H1 (cell line): ENCODE measurements at regions not wholly inside any gene's neighbourhood (a gene's known extent, or its start where the extent isn't known, plus 50 kb on each side); places are given as distances from the start of the nearest gene placed in this dataset.

ENCODE experiments used
- CTCF ChIA-PET: fragments of 300-600 bp; sonication (Branson Sonifier 250); formaldehyde crosslinking; loops from one replicate; lab custom pipeline; 2021; ENCODE audit not compliant: partially characterized antibody; lab: Charles Lee
- POLR2A ChIA-PET: fragments of 300-600 bp; sonication (Branson Sonifier 250); formaldehyde crosslinking; loops from one replicate; lab custom pipeline; 2021; ENCODE audit warnings: inconsistent platforms; ENCODE audit not compliant: partially characterized antibody; lab: Charles Lee
- DNase-seq, 2 experiments: peaks; one replicate each; pipeline versions ENCODE4 v3.0.0 to v3.0.0-alpha.2; 2010 to 2022; ENCODE audit warnings: low spot score in 2 of 2, low read depth in 1 of 2, mixed read lengths in 1 of 2
- FAIRE-seq: peaks from 2 replicates; lab custom pipeline; 2011; peaks lifted over from hg19 to GRCh38; lab: Jason Lieb, UNC
- H2AFZ ChIP-seq: 2 replicates; pipeline ENCODE4 v1.8.1; 2012; ENCODE audit warnings: low read length, inconsistent platforms
- H2AK5ac ChIP-seq: 2 replicates; pipeline ENCODE4 v1.6.1; 2013; ENCODE audit warnings: low read depth, low read length
- H2BK120ac ChIP-seq: replicated peaks from 2 replicates; pipeline ENCODE3; 2013; ENCODE audit warnings: low read depth, low read length, inconsistent platforms
- H2BK12ac ChIP-seq: 2 replicates; pipeline ENCODE4 v1.6.1; 2013; ENCODE audit warnings: low read depth, low read length
- H2BK15ac ChIP-seq: 2 replicates; pipeline ENCODE4 v1.6.1; 2013; ENCODE audit warnings: low read length
- H2BK20ac ChIP-seq: 2 replicates; pipeline ENCODE4 v1.6.1; 2013; ENCODE audit warnings: low read length
- H2BK5ac ChIP-seq: 2 replicates; pipeline ENCODE4 v1.6.1; 2013; ENCODE audit warnings: low read depth, low read length
- H3K14ac ChIP-seq: 2 replicates; pipeline ENCODE4 v1.6.1; 2013; ENCODE audit warnings: inconsistent platforms; ENCODE audit not compliant: insufficient read length
- H3K18ac ChIP-seq: 2 replicates; pipeline ENCODE4 v1.6.1; 2013; ENCODE audit warnings: low read length; ENCODE audit errors: extremely low read depth
- H3K23ac ChIP-seq: 2 replicates; pipeline ENCODE4 v1.6.1; 2013; ENCODE audit warnings: inconsistent platforms; ENCODE audit not compliant: insufficient read length
- H3K23me2 ChIP-seq: 2 replicates; pipeline ENCODE4 v1.6.1; 2013; ENCODE audit warnings: low read depth, low read length
- H3K27ac ChIP-seq: 2 replicates; pipeline ENCODE4 v1.6.1; 2011; ENCODE audit warnings: low read depth, low read length, inconsistent platforms
- H3K27me3 ChIP-seq, 4 experiments: replicated peaks in 1 of 4; 1 replicate in 1 of 4; 2 replicates in 3 of 4; pipeline versions ENCODE4 v1.6.1 to v1.8.1; 2011 to 2013; ENCODE audit warnings: low read length in 3 of 4, mild to moderate bottlenecking in 3 of 4, inconsistent platforms in 2 of 4, mixed read lengths in 2 of 4, moderate library complexity in 1 of 4; ENCODE audit not compliant: control insufficient read depth in 3 of 4, insufficient read depth in 3 of 4; ENCODE audit errors: extremely low read depth in 1 of 4
- H3K36me3 ChIP-seq, 4 experiments: 2 replicates each; pipeline versions ENCODE4 v1.6.1 to v1.8.1; 2011 to 2013; ENCODE audit warnings: mild to moderate bottlenecking in 4 of 4, low read length in 3 of 4, moderate library complexity in 2 of 4, control low read depth in 1 of 4, inconsistent platforms in 1 of 4; ENCODE audit not compliant: insufficient read depth in 4 of 4, control insufficient read depth in 2 of 4
- H3K4ac ChIP-seq: replicated peaks from 2 replicates; pipeline ENCODE3; 2013; ENCODE audit warnings: low read length, low read depth, mixed read lengths, inconsistent platforms; ENCODE audit not compliant: insufficient read length
- H3K4me1 ChIP-seq, 4 experiments: replicated peaks in 1 of 4; 1 replicate in 1 of 4; 2 replicates in 3 of 4; pipeline versions ENCODE4 v1.6.1 to v1.8.1; 2011 to 2013; ENCODE audit warnings: low read length in 3 of 4, inconsistent platforms in 2 of 4, mixed read lengths in 1 of 4; ENCODE audit not compliant: insufficient read depth in 4 of 4, control insufficient read depth in 3 of 4
- H3K4me2 ChIP-seq, 2 experiments: 2 replicates each; pipeline versions ENCODE4 v1.6.1 to v1.8.1; 2011 to 2013; ENCODE audit warnings: low read depth in 2 of 2, low read length in 2 of 2, control low read depth in 1 of 2, inconsistent platforms in 1 of 2, mild to moderate bottlenecking in 1 of 2; ENCODE audit not compliant: insufficient read depth in 1 of 2
- H3K4me3 ChIP-seq, 4 experiments: fragments of 200-600, 300-600 bp in 1 of 4; sonication (generic), shearing (Covaris generic), sonication (Bioruptor Twin) in 1 of 4; 2 replicates each; pipeline versions ENCODE4 v1.5.1 to v1.8.1; 2011 to 2016; ENCODE audit warnings: low read length in 4 of 4, low read depth in 3 of 4, control low read depth in 2 of 4, inconsistent platforms in 2 of 4, mild to moderate bottlenecking in 2 of 4, mixed read lengths in 1 of 4, moderate library complexity in 1 of 4; ENCODE audit not compliant: insufficient read depth in 2 of 4; ENCODE audit errors: extremely low read depth in 1 of 4
- H3K56ac ChIP-seq: replicated peaks from 2 replicates; pipeline ENCODE3; 2013; ENCODE audit warnings: low read depth, mild to moderate bottlenecking, mixed read lengths, low read length, inconsistent platforms; ENCODE audit not compliant: insufficient read length
- H3K79me1 ChIP-seq: 2 replicates; pipeline ENCODE4 v1.6.1; 2013; ENCODE audit warnings: low read depth, low read length, control low read depth
- H3K79me2 ChIP-seq, 2 experiments: 2 replicates each; pipeline versions ENCODE4 v1.6.1 to v1.8.1; 2012 to 2013; ENCODE audit warnings: low read length in 2 of 2, mild to moderate bottlenecking in 2 of 2, inconsistent platforms in 1 of 2; ENCODE audit not compliant: insufficient read depth in 2 of 2, control insufficient read depth in 1 of 2
- H3K9ac ChIP-seq, 4 experiments: replicated peaks in 1 of 4; 1 replicate in 1 of 4; 2 replicates in 3 of 4; pipeline versions ENCODE4 v1.6.1 to v1.8.1; 2011 to 2013; ENCODE audit warnings: low read depth in 3 of 4, low read length in 3 of 4, control low read depth in 2 of 4, mild to moderate bottlenecking in 2 of 4, moderate library complexity in 2 of 4, inconsistent platforms in 1 of 4; ENCODE audit errors: extremely low read depth in 1 of 4
- H3K9me3 ChIP-seq, 2 experiments: 2 replicates each; pipeline versions ENCODE4 v1.6.1 to v1.8.1; 2012 to 2013; ENCODE audit warnings: mild to moderate bottlenecking in 2 of 2, moderate library complexity in 2 of 2, control low read depth in 1 of 2, inconsistent platforms in 1 of 2, low read depth in 1 of 2, low read length in 1 of 2, mixed read lengths in 1 of 2; ENCODE audit not compliant: insufficient read depth in 2 of 2
- H4K20me1 ChIP-seq, 2 experiments: replicated peaks in 1 of 2; 2 replicates each; pipeline versions ENCODE3 to v1.8.1; 2011 to 2013; ENCODE audit warnings: inconsistent platforms in 2 of 2, low read length in 2 of 2, mild to moderate bottlenecking in 1 of 2; ENCODE audit not compliant: insufficient read depth in 2 of 2, control insufficient read depth in 1 of 2
- H4K5ac ChIP-seq: 2 replicates; pipeline ENCODE4 v1.6.1; 2013; ENCODE audit warnings: low read length, low read depth, mixed read lengths, inconsistent platforms; ENCODE audit not compliant: insufficient read length
- H4K8ac ChIP-seq: 2 replicates; pipeline ENCODE4 v1.8.0; 2013; ENCODE audit warnings: mild to moderate bottlenecking, moderate library complexity, low read length, inconsistent platforms; ENCODE audit not compliant: insufficient read depth; ENCODE audit errors: extremely low read depth
- H4K91ac ChIP-seq: replicated peaks from 2 replicates; pipeline ENCODE3; 2013; ENCODE audit warnings: low read length, mixed read lengths, inconsistent platforms; ENCODE audit not compliant: insufficient read length
- BCL11A ChIP-seq, 2 experiments: IDR thresholded peaks; one replicate each; pipeline ENCODE4 v1.6.1; 2011; ENCODE audit warnings: low read depth in 2 of 2, low read length in 2 of 2, mild to moderate bottlenecking in 2 of 2
- EP300 ChIP-seq, 2 experiments: IDR thresholded peaks; 1 replicate in 1 of 2; 2 replicates in 1 of 2; pipeline ENCODE4 v1.6.1; 2011 to 2012; ENCODE audit warnings: low read depth in 2 of 2, low read length in 2 of 2, mild to moderate bottlenecking in 2 of 2, borderline replicate concordance in 1 of 2, inconsistent platforms in 1 of 2, moderate library complexity in 1 of 2
- GTF2F1 ChIP-seq: IDR thresholded peaks from 2 replicates; pipeline ENCODE4 v1.6.1; 2012; ENCODE audit warnings: low read depth, low read length, improper control_type of control experiment, borderline replicate concordance
- JUN ChIP-seq: IDR thresholded peaks from 2 replicates; pipeline ENCODE4 v1.6.1; 2011; ENCODE audit warnings: low read depth, mild to moderate bottlenecking, improper control_type of control experiment, low read length
- KDM4A ChIP-seq: IDR thresholded peaks from one replicate; pipeline ENCODE4 v1.7.1; 2012; ENCODE audit warnings: low read depth, mild to moderate bottlenecking, moderate library complexity, low read length, inconsistent platforms; ENCODE audit not compliant: severe bottlenecking
- MAFK ChIP-seq: IDR thresholded peaks from 2 replicates; pipeline ENCODE4 v1.6.1; 2012; ENCODE audit warnings: low read depth, mild to moderate bottlenecking, improper control_type of control experiment, low read length
- PHF8 ChIP-seq: fragments of 200-600 bp; sonication (generic); conservative IDR thresholded peaks from 2 replicates; pipeline ENCODE4 v1.7.1; 2012; ENCODE audit warnings: low read depth, mild to moderate bottlenecking, inconsistent platforms, low read length, moderate library complexity
- POU5F1 ChIP-seq: IDR thresholded peaks from 2 replicates; pipeline ENCODE4 v1.6.1; 2011; ENCODE audit warnings: low read depth, mild to moderate bottlenecking, low read length, moderate library complexity
- RFX5 ChIP-seq: IDR thresholded peaks from 2 replicates; pipeline ENCODE4 v1.6.1; 2011; ENCODE audit warnings: low read depth, low read length, improper control_type of control experiment, borderline replicate concordance
- SUZ12 ChIP-seq: fragments of 200-600 bp; sonication (generic); IDR thresholded peaks from 2 replicates; pipeline ENCODE4 v1.6.1; 2012; ENCODE audit warnings: mild to moderate bottlenecking, inconsistent platforms, low read length, moderate library complexity, mixed read lengths
- TCF12 ChIP-seq: IDR thresholded peaks from 2 replicates; pipeline ENCODE4 v1.6.1; 2011; ENCODE audit warnings: low read depth, mild to moderate bottlenecking, low read length
- WGBS, 2 experiments: shearing (Covaris generic) in 1 of 2; methylation state at CpG; one replicate each; pipeline versions ENCODE4 v1.1.6 to v1.1.7; 2013 to 2015; ENCODE audit warnings: low lambda C conversion rate in 2 of 2, mixed read lengths in 2 of 2, inconsistent platforms in 1 of 2, low coverage in 1 of 2, missing lambda C conversion rate in 1 of 2; ENCODE audit not compliant: insufficient replicate concordance in 2 of 2, insufficient coverage in 1 of 2, insufficient read length in 1 of 2; ENCODE audit errors: extremely low coverage in 1 of 2, missing lambda C conversion rate in 1 of 2; 5-methylcytosine and 5-hydroxymethylcytosine counted together
- TF ChIP-seq, protein P1 (sequence below), 3 experiments: IDR thresholded peaks; 1 replicate in 2 of 3; 2 replicates in 1 of 3; pipeline versions ENCODE4 v1.5.1 to v1.6.1; 2011; ENCODE audit warnings: low read length in 3 of 3, mild to moderate bottlenecking in 3 of 3, inconsistent platforms in 2 of 3, low read depth in 1 of 3, moderate library complexity in 1 of 3; ENCODE audit not compliant: insufficient read depth in 1 of 3; ENCODE audit errors: control extremely low read depth in 1 of 3

DNA sequence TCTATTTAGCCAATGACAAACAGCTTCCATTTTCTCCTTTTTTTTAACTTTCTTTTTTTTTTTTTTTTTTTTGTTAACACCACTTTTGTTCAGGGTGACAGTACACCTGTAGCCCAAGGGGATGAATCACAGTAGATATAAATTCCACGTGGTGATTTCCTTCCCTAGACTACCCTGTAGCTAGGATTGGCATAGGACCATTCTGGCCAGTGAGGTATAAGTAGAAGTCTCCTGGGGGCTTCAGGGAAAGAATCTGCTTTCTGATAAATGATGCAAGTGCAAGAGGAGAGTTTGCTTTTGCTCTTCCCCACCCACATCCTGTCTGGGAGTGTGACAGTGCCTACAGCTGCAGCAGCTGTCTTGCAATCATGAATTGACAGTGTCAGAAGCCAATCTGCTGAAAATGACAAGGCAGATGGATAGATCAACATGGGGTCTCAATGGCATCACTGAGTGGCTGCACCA lies 63.2 kb upstream of the TOMM7 start:
- TF ChIP-seq RFX5 (no peak), GTF2F1 (no peak), PHF8 (no peak), SUZ12 (no peak), BCL11A (IDR thresholded peaks at IDR 0.05; ENCODE audit: low read depth in 2 of 2, low read length in 2 of 2) (no peak), EP300 (IDR thresholded peaks at IDR 0.05; ENCODE audit: borderline replicate concordance in 1 of 2, low read depth in 2 of 2, low read length in 2 of 2) (no peak), JUN (no peak), TCF12 (no peak), KDM4A (no peak), POU5F1 (no peak), MAFK (no peak)
- TF ChIP-seq, protein P1, sequence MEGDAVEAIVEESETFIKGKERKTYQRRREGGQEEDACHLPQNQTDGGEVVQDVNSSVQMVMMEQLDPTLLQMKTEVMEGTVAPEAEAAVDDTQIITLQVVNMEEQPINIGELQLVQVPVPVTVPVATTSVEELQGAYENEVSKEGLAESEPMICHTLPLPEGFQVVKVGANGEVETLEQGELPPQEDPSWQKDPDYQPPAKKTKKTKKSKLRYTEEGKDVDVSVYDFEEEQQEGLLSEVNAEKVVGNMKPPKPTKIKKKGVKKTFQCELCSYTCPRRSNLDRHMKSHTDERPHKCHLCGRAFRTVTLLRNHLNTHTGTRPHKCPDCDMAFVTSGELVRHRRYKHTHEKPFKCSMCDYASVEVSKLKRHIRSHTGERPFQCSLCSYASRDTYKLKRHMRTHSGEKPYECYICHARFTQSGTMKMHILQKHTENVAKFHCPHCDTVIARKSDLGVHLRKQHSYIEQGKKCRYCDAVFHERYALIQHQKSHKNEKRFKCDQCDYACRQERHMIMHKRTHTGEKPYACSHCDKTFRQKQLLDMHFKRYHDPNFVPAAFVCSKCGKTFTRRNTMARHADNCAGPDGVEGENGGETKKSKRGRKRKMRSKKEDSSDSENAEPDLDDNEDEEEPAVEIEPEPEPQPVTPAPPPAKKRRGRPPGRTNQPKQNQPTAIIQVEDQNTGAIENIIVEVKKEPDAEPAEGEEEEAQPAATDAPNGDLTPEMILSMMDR (IDR thresholded peaks at IDR 0.05; ENCODE audit: control extremely low read depth in 1 of 3, insufficient read depth in 1 of 3, low read depth in 1 of 3, low read length in 3 of 3), result no peak
- Histone ChIP-seq H3K4ac (no peak overlapping the region), H3K23ac (no peak overlapping the region), H3K4me2 (no peak overlapping the region), H3K18ac (no peak overlapping the region), H2BK20ac (no peak overlapping the region), H3K79me2 (no peaks in the 10 kb centered on the region), H3K9ac (no peak overlapping the region; a peak in 1 of 7 replicates), H3K4me3 (no peak overlapping the region), H2AK5ac (no peak overlapping the region), H3K79me1 (no peaks in the 10 kb centered on the region), H3K27me3 (no peaks in the 10 kb centered on the region), H3K9me3 (no peaks in the 10 kb centered on the region), H3K23me2 (no peaks in the 10 kb centered on the region), H3K56ac (no peak overlapping the region), H3K14ac (no peak overlapping the region), H4K20me1 (no peaks in the 10 kb centered on the region), H4K5ac (no peak overlapping the region), H2BK120ac (no peak overlapping the region), H2AFZ (no peak overlapping the region), H3K36me3 (no peaks in the 10 kb centered on the region), H2BK15ac (no peak overlapping the region), H4K91ac (no peak overlapping the region), H3K4me1 (no peaks in the 10 kb centered on the region), H2BK12ac (no peak overlapping the region), H3K27ac (no peak overlapping the region), H4K8ac (no peak overlapping the region), H2BK5ac (no peak overlapping the region)
- ChIA-PET POLR2A (interaction anchor here (1.5 kb wide), 1 partner anchor 28 kb away, joined by 4 read pairs; no protein-coding TSS in a partner anchor), CTCF (interaction anchor here (1.3 to 1.4 kb wide), 2 partner anchors 17 to 25 kb away, joined by 3 to 4 read pairs; no protein-coding TSS in a partner anchor)
- FAIRE-seq (no peak), DNase-seq (no peak)
- 78% methylated on average over 1 of the region's 1 CpG; no CpG with 5 or more reads in 1 of the 2 experiments for WGBS, 2 experiments
